ENCODE measurements at regions not wholly inside any gene's neighbourhood (a gene's known extent, or its start where the extent isn't known, plus 50 kb on each side); places are given as distances from the start of the nearest gene placed in this dataset.
"Not testable (repeated sequence)": the region's sequence is repeated elsewhere in the genome, so short reads cannot be mapped to it uniquely, and the experiment has no call there.

- no peak for DNase-seq
Observed at GRCh38 chr14:105581551-105582341, 55.4 kb downstream of the TMEM121 start.

- no peak for DNase-seq
Observed at GRCh38 chr14:105582639-105583038, 56.3 kb downstream of the TMEM121 start.

DNA sequence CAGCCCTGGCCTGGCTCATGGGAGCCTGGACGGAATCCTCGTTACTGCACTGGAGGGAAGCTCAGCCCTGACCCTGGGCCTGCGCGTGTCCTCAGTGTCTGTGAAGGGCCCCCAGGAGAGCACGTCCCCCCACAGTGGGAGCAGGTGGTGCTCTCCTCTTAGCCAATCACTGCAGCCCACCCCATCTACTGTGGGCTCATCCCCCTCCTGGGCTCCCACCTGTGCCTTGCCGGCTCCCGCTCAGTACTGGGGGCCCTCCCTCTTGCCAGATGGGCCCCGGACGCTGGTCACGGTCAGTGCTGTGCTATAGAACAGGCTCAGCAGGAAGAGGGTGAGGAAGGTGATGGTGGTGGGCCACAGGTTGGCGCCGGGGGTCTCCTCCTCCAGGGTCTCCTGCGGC, 57.5 kb downstream of the TMEM121 start:
- DNase-seq, result not testable (repeated sequence)

DNA sequence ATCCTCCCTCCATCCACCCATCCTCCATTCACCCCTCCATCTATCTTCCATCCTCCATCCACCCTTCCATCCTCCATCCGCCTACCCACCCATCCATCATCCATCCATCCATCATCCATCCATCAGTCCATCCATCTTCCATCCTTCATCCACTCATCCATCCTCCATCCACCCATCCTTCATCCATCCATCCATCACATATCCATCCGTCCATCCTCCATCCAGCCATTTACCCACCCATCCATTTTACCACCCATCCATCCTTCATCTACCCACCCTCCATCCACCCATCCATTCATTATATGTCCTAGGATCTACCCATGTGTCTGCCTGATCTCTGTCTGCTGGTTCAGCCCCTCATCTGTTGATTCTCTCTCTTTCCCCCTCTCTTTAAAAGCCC, 58.9 kb downstream of the TMEM121 start:
- not testable (repeated sequence) for DNase-seq

- DNase-seq, result not testable (repeated sequence)
Observed at GRCh38 chr14:105585722-105586121, 59.3 kb downstream of the TMEM121 start.

DNA sequence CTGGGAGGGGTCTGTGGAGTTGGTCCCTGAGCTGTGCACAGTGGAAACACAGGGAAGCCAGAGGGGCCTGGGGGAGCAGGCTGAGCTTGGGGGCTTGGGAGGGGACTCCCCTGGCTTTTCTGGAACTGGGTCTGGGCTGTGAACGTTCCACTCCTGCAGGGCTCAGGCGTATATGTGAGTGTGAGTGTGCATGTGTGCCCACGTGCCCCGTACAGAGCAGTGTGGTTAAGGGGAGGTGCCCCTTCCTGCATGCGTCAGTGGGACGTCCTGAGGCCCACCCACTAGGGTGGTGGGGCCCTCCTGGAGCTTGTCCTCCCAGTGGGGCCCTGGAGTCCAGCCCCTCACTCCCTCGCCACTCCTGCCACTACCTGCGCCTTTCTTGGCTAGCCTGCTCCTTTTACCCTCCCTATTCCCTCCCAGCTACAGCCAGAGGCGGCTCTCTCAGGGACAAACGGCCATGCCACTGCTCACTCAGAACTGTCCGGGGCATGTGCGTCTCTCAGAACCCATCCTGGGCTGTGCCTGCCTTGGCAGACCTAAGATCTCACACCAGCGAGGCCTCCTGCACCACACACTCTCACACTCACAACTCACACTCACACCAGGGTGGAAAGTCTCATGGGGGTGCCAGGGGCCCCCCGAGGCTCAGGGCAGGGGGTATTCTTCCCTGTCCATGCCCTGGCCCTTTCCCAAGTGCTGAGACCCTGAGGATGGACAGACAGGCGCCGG, 59.9 kb downstream of the TMEM121 start:
- not testable (repeated sequence) for DNase-seq

- not testable (repeated sequence) for DNase-seq
Observed at GRCh38 chr14:105587034-105587433, 60.7 kb downstream of the TMEM121 start.

GRCh38 chr14:105587482-105588235, 61.3 kb downstream of the TMEM121 start:
- DNase-seq, result not testable (repeated sequence)

DNA sequence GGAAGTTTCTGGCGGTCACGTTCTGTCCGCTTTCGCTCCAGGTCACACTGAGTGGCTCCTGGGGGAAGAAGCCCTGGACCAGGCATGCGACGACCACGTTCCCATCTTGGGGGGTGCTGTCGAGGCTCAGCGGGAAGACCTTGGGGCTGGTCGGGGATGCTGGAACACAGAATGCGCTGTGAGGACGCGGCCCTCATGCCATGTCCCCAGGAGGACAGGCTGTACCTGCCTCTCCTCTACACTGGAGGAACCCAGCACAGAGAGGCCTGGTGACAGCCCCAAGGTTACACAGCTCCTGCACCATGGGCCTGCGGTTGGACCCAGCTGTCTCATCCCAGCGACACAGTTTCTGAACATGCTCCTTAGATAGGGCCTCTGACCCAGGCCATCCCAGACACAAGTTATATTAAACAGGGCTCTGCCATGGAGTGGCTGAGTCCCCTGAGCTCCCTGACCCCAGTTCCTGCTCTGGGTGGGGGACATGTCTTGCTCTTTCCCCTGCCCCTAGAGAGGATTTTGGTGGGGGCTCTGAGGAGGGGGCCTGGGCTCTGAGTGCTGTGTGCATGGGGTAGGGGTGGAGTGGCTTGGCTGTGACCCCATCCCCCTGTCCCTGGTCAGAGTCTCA, 62.0 kb downstream of the TMEM121 start:
- DNase-seq, result no peak

DNA sequence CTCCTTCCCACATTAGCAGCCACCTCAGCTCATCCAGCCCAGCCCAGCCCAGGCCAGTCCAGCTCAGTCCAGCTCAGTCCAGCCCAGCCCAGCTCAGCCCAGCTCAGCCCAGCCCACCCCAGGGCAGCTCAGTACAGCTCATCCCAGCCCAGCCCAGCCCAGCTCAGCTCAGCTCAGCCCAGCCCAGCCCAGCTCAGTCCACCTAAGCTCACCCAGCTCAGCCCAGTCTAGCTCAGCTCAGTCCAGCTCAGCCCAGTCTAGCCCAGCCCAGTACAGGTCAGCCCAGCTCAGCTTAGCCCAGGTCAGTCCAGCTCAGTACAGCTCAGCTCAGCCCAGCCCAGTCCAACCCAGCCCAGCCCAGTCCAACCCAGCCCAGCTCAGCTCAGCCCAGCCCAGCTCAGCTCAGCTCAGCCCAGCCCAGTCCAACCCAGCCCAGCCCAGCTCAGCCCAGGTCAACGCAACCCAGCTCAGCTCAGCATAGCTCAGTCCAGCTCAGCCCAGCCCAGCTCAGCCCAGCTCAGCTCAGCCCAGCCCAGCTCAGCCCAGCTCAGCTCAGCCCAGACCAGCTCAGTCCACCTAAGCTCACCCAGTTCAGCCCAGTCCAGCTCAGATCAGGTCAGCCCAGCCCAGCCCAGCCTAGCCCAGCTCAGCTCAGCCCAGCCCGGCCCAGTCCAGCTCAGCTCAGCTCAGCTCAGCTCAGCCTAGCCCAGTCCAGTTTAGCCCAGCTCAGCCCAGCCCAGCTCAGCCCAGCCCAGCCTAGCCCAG, 63.0 kb downstream of the TMEM121 start:
- no peak for DNase-seq

- not testable (repeated sequence) for DNase-seq
Observed at GRCh38 chr14:105589926-105590185, 63.5 kb downstream of the TMEM121 start.

- DNase-seq, result no peak
Observed at GRCh38 chr14:105591052-105591451, 64.7 kb downstream of the TMEM121 start.

DNA sequence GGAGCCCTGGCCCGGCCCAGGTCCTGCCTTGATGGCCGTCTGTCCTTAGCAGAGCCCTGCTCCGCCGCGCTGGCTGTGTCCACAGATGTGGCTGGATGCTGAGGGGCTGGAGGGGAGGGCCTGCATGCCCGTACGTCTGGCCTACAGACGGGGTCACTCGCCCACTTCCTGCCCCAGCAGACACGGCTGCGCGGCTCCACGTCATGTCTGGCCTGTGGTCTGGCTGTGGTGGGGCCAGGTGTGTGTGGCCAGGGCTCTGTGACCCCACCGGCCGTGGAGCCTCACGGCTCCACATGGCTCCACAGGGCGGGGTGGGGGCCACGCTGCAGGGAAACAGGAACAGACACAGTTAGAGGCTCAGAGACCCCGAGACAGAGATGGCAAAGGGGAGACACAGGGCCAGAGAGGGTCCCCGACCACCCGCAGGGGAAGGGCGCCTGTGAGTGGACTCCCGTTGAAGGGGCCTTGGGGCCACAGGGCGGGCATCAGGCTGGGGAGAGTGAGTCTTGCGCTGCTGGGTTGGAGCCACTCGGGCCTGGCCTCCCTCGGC, 65.5 kb downstream of the TMEM121 start:
- DNase-seq, result not testable (repeated sequence)

DNA sequence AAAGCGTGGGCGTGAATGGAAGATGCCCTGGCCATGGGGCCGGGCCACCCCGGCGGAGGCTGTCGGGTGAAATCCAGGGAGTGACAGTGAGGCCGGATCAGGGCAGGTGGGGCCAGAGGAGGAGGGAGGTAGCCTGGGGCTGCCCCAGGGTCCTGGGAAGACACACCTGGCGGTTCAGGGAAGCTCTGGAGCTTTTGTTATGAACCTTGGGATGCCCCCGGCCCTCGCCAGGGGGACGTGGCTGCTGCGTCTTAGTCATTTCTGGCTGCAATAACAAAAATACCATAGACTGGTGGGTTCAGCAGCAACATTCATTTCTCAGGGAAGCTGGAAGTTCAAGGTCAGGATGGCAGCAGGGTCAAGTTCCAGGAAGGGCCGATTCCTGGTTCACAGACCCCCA, 66.3 kb downstream of the TMEM121 start:
- not testable (repeated sequence) for DNase-seq

DNA sequence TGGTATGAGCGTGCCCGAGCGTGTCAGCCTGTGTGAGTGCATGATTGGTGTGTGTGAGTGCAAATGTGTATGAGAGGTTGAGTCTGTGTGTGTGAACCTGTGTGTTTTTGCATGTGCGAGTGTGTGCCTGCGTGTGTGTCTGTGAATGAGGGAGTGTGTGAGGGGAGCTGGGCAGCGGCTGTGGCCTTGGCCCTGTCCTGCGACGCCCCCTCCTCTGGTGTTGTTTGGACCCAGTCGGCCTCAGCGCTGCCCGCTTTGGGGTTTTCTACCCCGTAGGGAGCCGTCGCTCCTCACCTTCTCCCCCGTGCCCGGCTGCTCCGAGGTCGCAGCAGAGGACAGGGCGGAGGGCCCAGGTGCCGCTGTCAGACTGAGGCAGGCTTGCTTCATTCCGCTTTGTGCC, 69.0 kb downstream of the TMEM121 start:
- DNase-seq, result not testable (repeated sequence)

DNA sequence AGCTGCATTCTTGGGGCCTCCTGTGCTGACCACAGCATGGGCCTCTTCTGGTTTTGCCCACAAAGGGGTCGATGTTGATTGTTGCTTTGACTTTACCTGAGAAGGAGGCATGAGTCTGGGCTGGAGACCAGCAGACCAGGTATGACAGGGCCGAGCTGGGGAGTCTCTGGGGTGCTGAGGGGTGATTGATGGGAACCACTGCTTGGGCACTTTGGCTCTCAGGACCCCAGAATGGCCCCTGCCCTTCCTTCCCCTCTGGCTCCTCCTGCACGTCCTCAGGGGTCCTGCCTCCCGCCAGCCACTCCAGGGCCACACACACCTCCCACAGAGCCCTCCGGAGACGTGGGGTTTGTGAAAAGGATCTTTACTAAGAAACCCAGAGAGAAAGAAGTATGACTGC, 70.0 kb downstream of the TMEM121 start:
- not testable (repeated sequence) for DNase-seq

DNA sequence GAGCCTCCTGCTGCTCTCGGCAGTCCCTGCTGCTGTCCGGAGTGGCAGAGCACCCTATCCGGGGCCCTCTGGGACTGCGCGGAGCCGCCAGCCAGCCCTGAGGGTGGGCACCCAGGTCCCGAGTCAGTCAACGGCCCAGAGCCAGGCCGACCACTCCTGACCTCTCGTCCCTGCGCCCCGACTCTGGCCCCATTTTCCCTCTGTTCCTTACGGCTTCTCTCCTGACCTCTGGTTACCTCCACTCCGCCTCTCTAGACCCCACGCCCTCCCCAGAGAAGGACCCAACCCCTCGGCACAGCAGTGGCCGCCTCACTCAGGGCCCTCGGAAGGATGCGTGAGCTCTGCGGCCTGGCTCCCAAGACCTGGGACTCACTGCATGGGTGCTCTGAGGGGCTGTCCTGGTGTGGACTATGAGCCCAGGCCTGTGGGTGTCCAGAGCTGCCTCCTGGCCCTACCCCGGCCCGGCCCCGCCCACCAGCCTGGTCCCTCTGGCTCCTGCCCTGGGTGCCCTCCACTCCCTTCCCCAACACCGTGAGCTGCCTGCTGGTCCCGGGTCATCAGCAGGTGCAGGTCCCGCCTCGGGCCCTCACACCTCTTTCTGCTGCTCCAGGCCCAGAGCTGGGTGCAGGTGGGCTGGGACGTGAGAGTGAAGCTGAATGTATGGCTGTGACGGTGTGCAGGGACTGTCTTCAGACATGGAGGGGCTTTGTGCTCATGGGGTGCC, 71.8 kb downstream of the TMEM121 start:
- not testable (repeated sequence) for DNase-seq

GRCh38 chr14:105598925-105599586, 72.7 kb downstream of the TMEM121 start:
- not testable (repeated sequence) for DNase-seq

DNA sequence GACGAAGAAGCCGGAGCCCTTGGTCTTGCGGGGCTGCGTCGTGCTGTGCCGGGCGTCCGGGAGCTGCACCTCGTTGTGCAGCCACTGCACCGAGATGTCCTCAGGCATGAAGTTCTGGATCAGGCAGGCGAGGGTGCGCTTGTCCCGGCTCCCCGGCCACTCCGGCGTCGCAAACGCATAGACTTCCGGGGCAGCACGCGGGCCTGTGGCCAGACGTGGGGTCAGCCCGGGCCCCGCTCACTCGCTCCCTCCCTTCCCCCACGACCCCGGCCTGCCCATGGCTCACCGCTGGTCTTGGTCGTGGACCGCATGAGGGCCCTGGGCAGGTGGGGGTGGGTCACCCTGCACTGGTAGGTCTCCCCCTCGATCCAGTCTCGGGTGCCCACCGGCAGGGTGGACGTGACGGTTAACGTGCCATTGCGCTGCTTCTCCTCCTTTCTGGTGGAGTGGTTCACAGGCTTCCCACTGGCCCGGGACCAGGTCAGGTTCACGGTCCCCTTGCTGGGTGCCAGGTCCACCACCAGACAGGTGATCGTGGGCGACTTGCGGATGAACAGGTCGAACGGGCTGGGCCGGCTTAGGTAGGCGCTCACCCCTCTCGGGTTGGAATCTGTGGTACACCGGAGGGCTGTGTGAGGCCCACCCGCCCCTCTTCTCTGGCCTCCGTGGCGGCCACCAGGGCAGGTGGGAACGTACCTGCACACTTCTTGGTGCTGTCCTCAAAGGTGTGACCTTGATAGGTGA, 74.0 kb downstream of the TMEM121 start:
- not testable (repeated sequence) for DNase-seq

GRCh38 chr14:105600939-105601359, 74.6 kb downstream of the TMEM121 start:
- DNase-seq, result no peak

All from HCEC 1CT (cell line).